ENCODE measurements at regions not wholly inside any gene's neighbourhood (a gene's known extent, or its start where the extent isn't known, plus 50 kb on each side); places are given as distances from the start of the nearest gene placed in this dataset.

GRCh38 chr4:152223600-152223999, 312.3 kb downstream of the FBXW7 start:
- ChIA-PET POLR2A (no interaction called here), CTCF (no interaction called here)
- Histone ChIP-seq H3K4me2 (replicated peaks; ENCODE audit: low read depth, low read length, poor library complexity, severe bottlenecking) (no peak overlapping the region), H3K27ac (ENCODE audit: low read length in 2 of 2) (no peak overlapping the region), H3K9ac (ENCODE audit: low read length) (no peak overlapping the region), H3K27me3 (replicated peaks in 1 of 4; ENCODE audit: control extremely low read depth in 1 of 4, control insufficient read depth in 3 of 4, insufficient read depth in 4 of 4, low read length in 3 of 4) (peaks cover 0 to 2% (median 0%) of the 10 kb centered on the region in 4 experiments), H3K4me3 (ENCODE audit: control extremely low read depth in 1 of 5, extremely low read depth in 1 of 5, insufficient read depth in 1 of 5, low read depth in 2 of 5, low read length in 4 of 5) (no peak overlapping the region), H3K4me1 (ENCODE audit: control insufficient read depth in 2 of 2, insufficient read depth in 2 of 2, low read length in 2 of 2) (no peaks in the 10 kb centered on the region), H4K20me1 (ENCODE audit: control insufficient read depth, insufficient read depth, low read length, poor library complexity, severe bottlenecking) (no peaks in the 10 kb centered on the region), H3K79me2 (ENCODE audit: control insufficient read depth, insufficient read depth, low read length) (no peaks in the 10 kb centered on the region), H3K36me3 (replicated peaks in 1 of 2; ENCODE audit: control extremely low read depth in 1 of 2, control insufficient read depth in 1 of 2, extremely low read depth in 1 of 2, insufficient read depth in 2 of 2, low read length in 1 of 2) (no peaks in the 10 kb centered on the region), H2AFZ (ENCODE audit: insufficient read depth, low read depth, low read length, poor library complexity, severe bottlenecking) (no peak overlapping the region), H3K9me3 (ENCODE audit: control extremely low read depth in 1 of 3, control insufficient read depth in 2 of 3, insufficient read depth in 1 of 3, low read length in 2 of 3) (peaks cover 0 to 3% (median 0%) of the 10 kb centered on the region in 3 donors)
- WGBS (ENCODE audit: insufficient coverage), result 85% methylated on average over 4 of the region's 4 CpGs
- Mint-ChIP-seq H3K27me3 (peaks cover 4% of the 10 kb centered on the region), H3K4me3 (no peak overlapping the region), H3K4me1 (no peaks in the 10 kb centered on the region), H3K27ac (no peak overlapping the region), H3K9me3 (ENCODE audit: insufficient read depth) (no peaks in the 10 kb centered on the region)
- intact Hi-C loops (cut with micrococcal nuclease), result no loop called here
- DNase-seq (no peak), ATAC-seq (ENCODE audit: low read depth) (no peak)
- TF ChIP-seq EZH2 (IDR thresholded peaks at IDR 0.05; ENCODE audit: borderline replicate concordance, insufficient read depth, low read depth, low read length, poor library complexity, severe bottlenecking), result no peak
- TF ChIP-seq, protein P1, sequence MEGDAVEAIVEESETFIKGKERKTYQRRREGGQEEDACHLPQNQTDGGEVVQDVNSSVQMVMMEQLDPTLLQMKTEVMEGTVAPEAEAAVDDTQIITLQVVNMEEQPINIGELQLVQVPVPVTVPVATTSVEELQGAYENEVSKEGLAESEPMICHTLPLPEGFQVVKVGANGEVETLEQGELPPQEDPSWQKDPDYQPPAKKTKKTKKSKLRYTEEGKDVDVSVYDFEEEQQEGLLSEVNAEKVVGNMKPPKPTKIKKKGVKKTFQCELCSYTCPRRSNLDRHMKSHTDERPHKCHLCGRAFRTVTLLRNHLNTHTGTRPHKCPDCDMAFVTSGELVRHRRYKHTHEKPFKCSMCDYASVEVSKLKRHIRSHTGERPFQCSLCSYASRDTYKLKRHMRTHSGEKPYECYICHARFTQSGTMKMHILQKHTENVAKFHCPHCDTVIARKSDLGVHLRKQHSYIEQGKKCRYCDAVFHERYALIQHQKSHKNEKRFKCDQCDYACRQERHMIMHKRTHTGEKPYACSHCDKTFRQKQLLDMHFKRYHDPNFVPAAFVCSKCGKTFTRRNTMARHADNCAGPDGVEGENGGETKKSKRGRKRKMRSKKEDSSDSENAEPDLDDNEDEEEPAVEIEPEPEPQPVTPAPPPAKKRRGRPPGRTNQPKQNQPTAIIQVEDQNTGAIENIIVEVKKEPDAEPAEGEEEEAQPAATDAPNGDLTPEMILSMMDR (IDR thresholded peaks at IDR 0.05), result no peak

GRCh38 chr4:152221816-152222516, 313.9 kb downstream of the FBXW7 start:
- Histone ChIP-seq H3K9me3 (ENCODE audit: control extremely low read depth in 1 of 3, control insufficient read depth in 2 of 3, insufficient read depth in 1 of 3, low read length in 2 of 3) (peaks cover 0 to 3% (median 0%) of the 10 kb centered on the region in 3 donors), H3K27me3 (replicated peaks in 1 of 4; ENCODE audit: control extremely low read depth in 1 of 4, control insufficient read depth in 3 of 4, insufficient read depth in 4 of 4, low read length in 3 of 4) (peaks cover 0 to 2% (median 0%) of the 10 kb centered on the region in 4 experiments), H3K4me2 (replicated peaks; ENCODE audit: low read depth, low read length, poor library complexity, severe bottlenecking) (no peak overlapping the region), H3K4me3 (ENCODE audit: control extremely low read depth in 1 of 5, extremely low read depth in 1 of 5, insufficient read depth in 1 of 5, low read depth in 2 of 5, low read length in 4 of 5) (no peak overlapping the region), H3K9ac (ENCODE audit: low read length) (no peak overlapping the region), H3K36me3 (replicated peaks in 1 of 2; ENCODE audit: control extremely low read depth in 1 of 2, control insufficient read depth in 1 of 2, extremely low read depth in 1 of 2, insufficient read depth in 2 of 2, low read length in 1 of 2) (no peaks in the 10 kb centered on the region), H3K79me2 (ENCODE audit: control insufficient read depth, insufficient read depth, low read length) (no peaks in the 10 kb centered on the region), H3K27ac (ENCODE audit: low read length in 2 of 2) (no peak overlapping the region), H4K20me1 (ENCODE audit: control insufficient read depth, insufficient read depth, low read length, poor library complexity, severe bottlenecking) (no peaks in the 10 kb centered on the region), H3K4me1 (ENCODE audit: control insufficient read depth in 2 of 2, insufficient read depth in 2 of 2, low read length in 2 of 2) (no peaks in the 10 kb centered on the region), H2AFZ (ENCODE audit: insufficient read depth, low read depth, low read length, poor library complexity, severe bottlenecking) (no peak overlapping the region)
- intact Hi-C loops (cut with micrococcal nuclease), result no loop called here
- DNase-seq (no peak), ATAC-seq (ENCODE audit: low read depth) (no peak)
- CTCF ChIA-PET, result no interaction called here
- TF ChIP-seq, protein P1 (IDR thresholded peaks at IDR 0.05), result no peak
- no peak for TF ChIP-seq EZH2 (IDR thresholded peaks at IDR 0.05; ENCODE audit: borderline replicate concordance, insufficient read depth, low read depth, low read length, poor library complexity, severe bottlenecking)
- Mint-ChIP-seq H3K9me3 (ENCODE audit: insufficient read depth) (no peaks in the 10 kb centered on the region), H3K4me3 (no peak overlapping the region), H3K27me3 (no peaks in the 10 kb centered on the region), H3K27ac (no peak overlapping the region), H3K4me1 (no peaks in the 10 kb centered on the region)
- POLR2A ChIA-PET, result no interaction called here
- 100% methylated on average over 5 of the region's 10 CpGs for WGBS (ENCODE audit: insufficient coverage)

Measured in B cell (primary cell).